ENCODE measurements at regions not wholly inside any gene's neighbourhood (a gene's known extent, or its start where the extent isn't known, plus 50 kb on each side); places are given as distances from the start of the nearest gene placed in this dataset.

GRCh38 chr9:21598749-21599148 is 116.6 kb upstream of the IFNE start:
- TF ChIP-seq, protein P1, sequence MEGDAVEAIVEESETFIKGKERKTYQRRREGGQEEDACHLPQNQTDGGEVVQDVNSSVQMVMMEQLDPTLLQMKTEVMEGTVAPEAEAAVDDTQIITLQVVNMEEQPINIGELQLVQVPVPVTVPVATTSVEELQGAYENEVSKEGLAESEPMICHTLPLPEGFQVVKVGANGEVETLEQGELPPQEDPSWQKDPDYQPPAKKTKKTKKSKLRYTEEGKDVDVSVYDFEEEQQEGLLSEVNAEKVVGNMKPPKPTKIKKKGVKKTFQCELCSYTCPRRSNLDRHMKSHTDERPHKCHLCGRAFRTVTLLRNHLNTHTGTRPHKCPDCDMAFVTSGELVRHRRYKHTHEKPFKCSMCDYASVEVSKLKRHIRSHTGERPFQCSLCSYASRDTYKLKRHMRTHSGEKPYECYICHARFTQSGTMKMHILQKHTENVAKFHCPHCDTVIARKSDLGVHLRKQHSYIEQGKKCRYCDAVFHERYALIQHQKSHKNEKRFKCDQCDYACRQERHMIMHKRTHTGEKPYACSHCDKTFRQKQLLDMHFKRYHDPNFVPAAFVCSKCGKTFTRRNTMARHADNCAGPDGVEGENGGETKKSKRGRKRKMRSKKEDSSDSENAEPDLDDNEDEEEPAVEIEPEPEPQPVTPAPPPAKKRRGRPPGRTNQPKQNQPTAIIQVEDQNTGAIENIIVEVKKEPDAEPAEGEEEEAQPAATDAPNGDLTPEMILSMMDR (IDR thresholded peaks at IDR 0.05), result no peak
- Histone ChIP-seq H3K27ac (no peak overlapping the region), H3K9me3 (no peaks in the 10 kb centered on the region), H3K4me1 (ENCODE audit: control insufficient read depth in 1 of 2, insufficient read depth in 1 of 2, low read depth in 1 of 2, low read length in 1 of 2) (no peaks in the 10 kb centered on the region), H3K4me3 (ENCODE audit: low read depth in 1 of 2, low read length in 1 of 2) (no peak overlapping the region), H3K27me3 (peaks cover 20% of the 10 kb centered on the region), H3K36me3 (no peaks in the 10 kb centered on the region)

- Histone ChIP-seq H3K4me1 (ENCODE audit: control insufficient read depth in 1 of 2, insufficient read depth in 1 of 2, low read depth in 1 of 2, low read length in 1 of 2) (no peaks in the 10 kb centered on the region), H3K27ac (no peak overlapping the region), H3K9me3 (no peaks in the 10 kb centered on the region), H3K36me3 (no peaks in the 10 kb centered on the region), H3K4me3 (ENCODE audit: low read depth in 1 of 2, low read length in 1 of 2) (no peak overlapping the region), H3K27me3 (peaks cover 46% of the 10 kb centered on the region)
- TF ChIP-seq, protein P1 (IDR thresholded peaks at IDR 0.05), result no peak
These were observed 123.4 kb upstream of the IFNE start for GRCh38 chr9:21605489-21605931.

DNA sequence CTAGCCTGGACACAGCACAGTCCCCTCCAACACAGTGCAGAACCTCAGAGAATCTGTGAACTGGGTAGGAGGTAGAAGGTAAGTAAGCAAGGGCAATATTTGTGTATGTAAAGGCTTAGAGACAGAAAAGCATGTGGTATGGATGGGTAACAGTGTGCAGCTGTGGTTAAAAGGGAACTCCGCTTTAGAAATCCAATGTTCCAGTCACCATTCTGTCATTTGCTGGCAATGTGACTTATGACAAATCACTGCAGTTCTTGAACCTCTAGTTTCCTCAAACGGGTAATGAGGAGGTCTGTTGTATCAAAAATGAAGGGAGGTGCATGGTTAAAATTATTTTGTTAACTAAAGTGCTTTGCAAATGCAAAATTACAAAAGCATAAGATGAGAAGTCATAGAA is 125.5 kb upstream of the IFNE start:
- no peaks in the 10 kb centered on the region for H3K9me3 ChIP-seq
- H3K27me3 ChIP-seq, result peaks cover 49% of the 10 kb centered on the region
- no peaks in the 10 kb centered on the region for H3K36me3 ChIP-seq
- H3K4me3 ChIP-seq (ENCODE audit: low read depth in 1 of 2, low read length in 1 of 2), result no peak overlapping the region
- TF ChIP-seq, protein P1 (IDR thresholded peaks at IDR 0.05), result no peak
- H3K4me1 ChIP-seq (ENCODE audit: control insufficient read depth in 1 of 2, insufficient read depth in 1 of 2, low read depth in 1 of 2, low read length in 1 of 2), result no peaks in the 10 kb centered on the region
- H3K27ac ChIP-seq, result no peak overlapping the region

DNA sequence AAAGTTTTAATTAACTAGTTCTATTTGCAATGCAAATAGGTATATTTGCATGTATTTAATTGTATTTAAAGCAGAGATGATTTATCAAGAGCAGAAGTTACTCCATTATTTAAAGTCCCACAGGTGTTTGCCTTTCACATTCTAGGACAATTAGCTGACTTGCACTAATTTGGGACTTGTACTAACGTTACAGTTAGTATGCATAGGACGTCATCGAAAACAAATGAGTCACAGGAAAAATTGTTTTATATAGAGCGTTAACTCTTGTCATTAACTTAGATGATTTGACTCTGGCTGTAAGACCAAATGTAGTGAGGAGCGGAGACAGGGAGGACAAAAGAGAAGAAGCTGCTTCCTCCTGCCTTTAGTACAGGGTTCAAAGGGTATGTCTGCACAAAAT is 126.1 kb upstream of the IFNE start:
- TF ChIP-seq, protein P1 (IDR thresholded peaks at IDR 0.05), result no peak
- no peaks in the 10 kb centered on the region for H3K9me3 ChIP-seq
- no peaks in the 10 kb centered on the region for H3K4me1 ChIP-seq (ENCODE audit: control insufficient read depth in 1 of 2, insufficient read depth in 1 of 2, low read depth in 1 of 2, low read length in 1 of 2)
- no peak overlapping the region for H3K27ac ChIP-seq
- H3K27me3 ChIP-seq, result peaks cover 45% of the 10 kb centered on the region
- H3K36me3 ChIP-seq, result no peaks in the 10 kb centered on the region
- H3K4me3 ChIP-seq (ENCODE audit: low read depth in 1 of 2, low read length in 1 of 2), result no peak overlapping the region

DNA sequence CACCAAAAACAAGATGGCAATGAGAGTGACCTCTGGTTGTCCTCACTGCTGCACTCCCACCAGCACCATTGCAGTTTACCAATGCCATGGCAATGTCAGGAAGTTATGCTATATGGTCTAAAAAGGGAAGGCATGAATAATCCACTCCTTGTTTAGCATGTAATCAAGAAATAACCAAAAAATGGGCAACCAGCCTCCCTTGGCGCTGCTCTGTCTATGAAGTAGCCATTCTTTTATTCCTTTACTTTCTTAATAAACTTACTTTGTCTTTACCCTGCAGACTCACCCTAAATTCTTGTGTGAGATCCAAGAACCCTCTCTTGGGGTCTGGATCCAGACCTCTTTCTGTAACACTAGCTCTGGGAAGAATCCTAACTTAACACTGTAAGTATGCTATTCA is 127.4 kb upstream of the IFNE start:
- H3K4me3 ChIP-seq (ENCODE audit: low read depth in 1 of 2, low read length in 1 of 2), result no peak overlapping the region
- no peaks in the 10 kb centered on the region for H3K36me3 ChIP-seq
- H3K27ac ChIP-seq, result no peak overlapping the region
- no peaks in the 10 kb centered on the region for H3K4me1 ChIP-seq (ENCODE audit: control insufficient read depth in 1 of 2, insufficient read depth in 1 of 2, low read depth in 1 of 2, low read length in 1 of 2)
- H3K9me3 ChIP-seq, result no peaks in the 10 kb centered on the region
- TF ChIP-seq, protein P1 (IDR thresholded peaks at IDR 0.05), result no peak
- peaks cover 36% of the 10 kb centered on the region for H3K27me3 ChIP-seq

- Histone ChIP-seq H3K36me3 (no peaks in the 10 kb centered on the region), H3K4me3 (ENCODE audit: low read depth in 1 of 2, low read length in 1 of 2) (no peak overlapping the region), H3K9me3 (no peaks in the 10 kb centered on the region), H3K4me1 (ENCODE audit: control insufficient read depth in 1 of 2, insufficient read depth in 1 of 2, low read depth in 1 of 2, low read length in 1 of 2) (no peaks in the 10 kb centered on the region), H3K27ac (no peak overlapping the region), H3K27me3 (peaks cover 23% of the 10 kb centered on the region)
- TF ChIP-seq, protein P1 (IDR thresholded peaks at IDR 0.05), result no peak
These were observed 129.8 kb upstream of the IFNE start for GRCh38 chr9:21611891-21612290.

Measured in neutrophil (primary cell).